ENCODE measurements at regions not wholly inside any gene's neighbourhood (a gene's known extent, or its start where the extent isn't known, plus 50 kb on each side); places are given as distances from the start of the nearest gene placed in this dataset.
A peak's percentile ranks its signal among the peaks of the same experiment; 100 is the strongest.

- no TSS peak for BruUV-seq (replicated peaks)
- Histone ChIP-seq H3K4me3 (ENCODE audit: low read depth in 2 of 2, low read length in 2 of 2) (peak overlapping the region; percentile 43 to 67), H3K27me3 (ENCODE audit: control insufficient read depth, insufficient read depth, low read length) (no peaks in the 10 kb centered on the region), H3K4me1 (ENCODE audit: control insufficient read depth, insufficient read depth, low read length) (0 out of 2 replicates have a peak, but pooled peaks cover 5% of the 10 kb centered on the region), H3K27ac (ENCODE audit: low read length) (peak overlapping the region; percentile 40; the same call in 1 of the 2 replicates), H3K36me3 (ENCODE audit: control insufficient read depth, insufficient read depth, low read length) (no peaks in the 10 kb centered on the region), H3K9me3 (ENCODE audit: control insufficient read depth, insufficient read depth, low read depth, low read length) (no peaks in the 10 kb centered on the region)
- no peak for TF ChIP-seq REST (IDR thresholded peaks at IDR 0.05; ENCODE audit: insufficient read depth in 1 of 2, low read depth in 2 of 2, low read length in 1 of 2)
- no peak for TF ChIP-seq TCF7L2 (IDR thresholded peaks at IDR 0.05; ENCODE audit: low read depth, low read length)
- no peak for TF ChIP-seq SIN3A (IDR thresholded peaks at IDR 0.05; ENCODE audit: borderline replicate concordance, insufficient read depth, low read depth, low read length)
- TF ChIP-seq, protein P1, sequence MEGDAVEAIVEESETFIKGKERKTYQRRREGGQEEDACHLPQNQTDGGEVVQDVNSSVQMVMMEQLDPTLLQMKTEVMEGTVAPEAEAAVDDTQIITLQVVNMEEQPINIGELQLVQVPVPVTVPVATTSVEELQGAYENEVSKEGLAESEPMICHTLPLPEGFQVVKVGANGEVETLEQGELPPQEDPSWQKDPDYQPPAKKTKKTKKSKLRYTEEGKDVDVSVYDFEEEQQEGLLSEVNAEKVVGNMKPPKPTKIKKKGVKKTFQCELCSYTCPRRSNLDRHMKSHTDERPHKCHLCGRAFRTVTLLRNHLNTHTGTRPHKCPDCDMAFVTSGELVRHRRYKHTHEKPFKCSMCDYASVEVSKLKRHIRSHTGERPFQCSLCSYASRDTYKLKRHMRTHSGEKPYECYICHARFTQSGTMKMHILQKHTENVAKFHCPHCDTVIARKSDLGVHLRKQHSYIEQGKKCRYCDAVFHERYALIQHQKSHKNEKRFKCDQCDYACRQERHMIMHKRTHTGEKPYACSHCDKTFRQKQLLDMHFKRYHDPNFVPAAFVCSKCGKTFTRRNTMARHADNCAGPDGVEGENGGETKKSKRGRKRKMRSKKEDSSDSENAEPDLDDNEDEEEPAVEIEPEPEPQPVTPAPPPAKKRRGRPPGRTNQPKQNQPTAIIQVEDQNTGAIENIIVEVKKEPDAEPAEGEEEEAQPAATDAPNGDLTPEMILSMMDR (IDR thresholded peaks at IDR 0.05): no peak
- no peak for TF ChIP-seq POLR2AphosphoS5 (IDR thresholded peaks at IDR 0.05; ENCODE audit: low read depth, low read length)
- CTCF ChIA-PET: interaction anchor here (0.5 to 0.6 kb wide), 4 partner anchors 10 to 1600 kb away, joined by 3 to 6 read pairs (median 4); no protein-coding TSS in a partner anchor
- intact Hi-C loops (cut with micrococcal nuclease; ENCODE audit: unreplicated experiment): no loop called here
- DNase-seq (ENCODE audit: low read depth, low spot score) (no peak), ATAC-seq (peak; percentile 76)
- in situ Hi-C loops (cut with HindIII; ENCODE audit: low pct_unique_long_range_greater_than_20kb, low sequenced_read_pairs): no loop called here
- POLR2A ChIA-PET: no interaction called here
Measured at GRCh38 chr3:152193673-152194267, 75.0 kb upstream of the MBNL1 start.

DNA sequence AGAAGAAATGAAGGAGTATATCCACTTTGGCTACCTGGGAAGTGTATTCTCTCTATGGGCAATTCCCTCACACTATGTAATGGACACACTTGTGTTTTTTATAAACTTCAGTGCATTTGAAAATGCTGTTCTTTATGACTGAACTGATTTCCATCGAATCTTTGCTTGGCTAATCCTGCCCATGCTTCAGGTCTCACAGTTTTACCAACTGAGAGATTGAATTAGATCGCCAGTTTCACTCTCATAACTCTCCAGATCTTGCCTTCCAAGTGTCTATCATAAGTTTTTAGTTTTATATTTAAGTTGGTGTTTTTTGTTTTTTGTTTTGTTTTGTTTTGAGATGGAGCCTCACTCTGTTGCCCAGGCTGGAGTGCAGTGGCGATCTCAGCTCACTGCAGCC lies 73.5 kb upstream of the MBNL1 start:
- in situ Hi-C loops (cut with HindIII; ENCODE audit: low pct_unique_long_range_greater_than_20kb, low sequenced_read_pairs) (no loop called here), intact Hi-C loops (cut with micrococcal nuclease; ENCODE audit: unreplicated experiment) (no loop called here)
- BruUV-seq (replicated peaks): no TSS peak
- ATAC-seq (no peak), DNase-seq (ENCODE audit: low read depth, low spot score) (no peak)
- TF ChIP-seq, protein P1 (IDR thresholded peaks at IDR 0.05): no peak
- TF ChIP-seq POLR2AphosphoS5 (IDR thresholded peaks at IDR 0.05; ENCODE audit: low read depth, low read length): no peak
- no peak for TF ChIP-seq TCF7L2 (IDR thresholded peaks at IDR 0.05; ENCODE audit: low read depth, low read length)
- no peak for TF ChIP-seq REST (IDR thresholded peaks at IDR 0.05; ENCODE audit: insufficient read depth in 1 of 2, low read depth in 2 of 2, low read length in 1 of 2)
- TF ChIP-seq SIN3A (IDR thresholded peaks at IDR 0.05; ENCODE audit: borderline replicate concordance, insufficient read depth, low read depth, low read length): no peak
- H3K27me3 ChIP-seq (ENCODE audit: control insufficient read depth, insufficient read depth, low read length): no peaks in the 10 kb centered on the region
- no peaks in the 10 kb centered on the region for H3K36me3 ChIP-seq (ENCODE audit: control insufficient read depth, insufficient read depth, low read length)
- CTCF ChIA-PET: no interaction called here
- POLR2A ChIA-PET: no interaction called here
- 0 out of 2 replicates have a peak, but pooled peaks cover 5% of the 10 kb centered on the region for H3K4me1 ChIP-seq (ENCODE audit: control insufficient read depth, insufficient read depth, low read length)
- no peaks in the 10 kb centered on the region for H3K9me3 ChIP-seq (ENCODE audit: control insufficient read depth, insufficient read depth, low read depth, low read length)
- H3K27ac ChIP-seq (ENCODE audit: low read length): no peak overlapping the region
- H3K4me3 ChIP-seq (ENCODE audit: low read depth in 2 of 2, low read length in 2 of 2): no peak overlapping the region
